GM23248 (cell line): ENCODE measurements at regions not wholly inside any gene's neighbourhood (a gene's known extent, or its start where the extent isn't known, plus 50 kb on each side); places are given as distances from the start of the nearest gene placed in this dataset.

Experiments
- DNase-seq: peaks from one replicate; pipeline ENCODE4 v3.0.0-alpha.2; 2015
- H2AFZ ChIP-seq: fragments of 200-600 bp; sonication (generic); 2 replicates; pipeline ENCODE4 v1.6.1; 2016; ENCODE audit warnings: antibody characterized with exemption
- H3F3A ChIP-seq: fragments of 200-600 bp; sonication (generic); 2 replicates; pipeline ENCODE4 v1.6.1; 2016; ENCODE audit warnings: mild to moderate bottlenecking, antibody characterized with exemption, mixed run types; ENCODE audit not compliant: insufficient read depth
- H3K27ac ChIP-seq: fragments of 200-600 bp; sonication (generic); 2 replicates; pipeline ENCODE4 v1.5.1; 2016; ENCODE audit warnings: mild to moderate bottlenecking
- H3K27me3 ChIP-seq: fragments of 200-600 bp; sonication (generic); replicated peaks from 2 replicates; pipeline ENCODE4 v1.6.1; 2016; ENCODE audit warnings: mild to moderate bottlenecking; ENCODE audit not compliant: insufficient read depth
- H3K36me3 ChIP-seq: fragments of 200-600 bp; sonication (generic); 2 replicates; pipeline ENCODE4 v1.6.1; 2016; ENCODE audit warnings: low read depth, mild to moderate bottlenecking
- H3K4me1 ChIP-seq: fragments of 200-600 bp; sonication (generic); 2 replicates; pipeline ENCODE4 v1.6.1; 2016; ENCODE audit warnings: mild to moderate bottlenecking; ENCODE audit not compliant: insufficient read depth
- H3K4me2 ChIP-seq: fragments of 200-600 bp; sonication (generic); one replicate; pipeline ENCODE4 v1.6.1; 2016; ENCODE audit warnings: mild to moderate bottlenecking; ENCODE audit not compliant: unreplicated experiment
- H3K4me3 ChIP-seq: fragments of 200-600 bp; sonication (generic); 2 replicates; pipeline ENCODE4 v1.5.1; 2016; ENCODE audit warnings: mild to moderate bottlenecking
- H3K79me2 ChIP-seq: fragments of 200-600 bp; sonication (generic); 2 replicates; pipeline ENCODE4 v1.6.1; 2016; ENCODE audit warnings: mild to moderate bottlenecking; ENCODE audit not compliant: insufficient read depth
- H3K9ac ChIP-seq: fragments of 200-600 bp; sonication (generic); 2 replicates; pipeline ENCODE4 v1.6.1; 2016; ENCODE audit warnings: mild to moderate bottlenecking
- H3K9me2 ChIP-seq: fragments of 200-600 bp; sonication (generic); 2 replicates; pipeline ENCODE4 v1.6.1; 2016; ENCODE audit warnings: mixed run types, mild to moderate bottlenecking, moderate library complexity; ENCODE audit not compliant: insufficient read depth
- H3K9me3 ChIP-seq: fragments of 200-600 bp; sonication (generic); one replicate; pipeline ENCODE4 v1.6.1; 2017; ENCODE audit warnings: low read depth
- H4K20me1 ChIP-seq: fragments of 200-600 bp; sonication (generic); 2 replicates; pipeline ENCODE4 v1.6.0; 2016; ENCODE audit not compliant: insufficient read depth
- EZH2 ChIP-seq: fragments of 200-600 bp; sonication (generic); IDR thresholded peaks from 2 replicates; pipeline ENCODE4 v1.6.1; 2018; ENCODE audit warnings: antibody characterized with exemption, mild to moderate bottlenecking; ENCODE audit not compliant: insufficient read depth, poor library complexity, severe bottlenecking
- EZH2phosphoT487 ChIP-seq: fragments of 200-600 bp; sonication (generic); IDR thresholded peaks from 2 replicates; pipeline ENCODE4 v1.6.1; 2018; ENCODE audit warnings: antibody characterized with exemption, moderate library complexity, mild to moderate bottlenecking, low read depth; ENCODE audit not compliant: insufficient read depth
- WGBS, 2 experiments: methylation state at CpG; one replicate each; pipeline ENCODE4 v1.1.6; 2015 to 2017; ENCODE audit warnings: low lambda C conversion rate in 2 of 2, low coverage in 1 of 2; ENCODE audit errors: missing lambda C conversion rate in 2 of 2; 5-methylcytosine and 5-hydroxymethylcytosine counted together
- in situ Hi-C: fragments of 300-500 bp; cut with MboI; formaldehyde crosslinking; loops from 2 replicates; pipeline ENCODE4 v1.15.0; 2020

DNA sequence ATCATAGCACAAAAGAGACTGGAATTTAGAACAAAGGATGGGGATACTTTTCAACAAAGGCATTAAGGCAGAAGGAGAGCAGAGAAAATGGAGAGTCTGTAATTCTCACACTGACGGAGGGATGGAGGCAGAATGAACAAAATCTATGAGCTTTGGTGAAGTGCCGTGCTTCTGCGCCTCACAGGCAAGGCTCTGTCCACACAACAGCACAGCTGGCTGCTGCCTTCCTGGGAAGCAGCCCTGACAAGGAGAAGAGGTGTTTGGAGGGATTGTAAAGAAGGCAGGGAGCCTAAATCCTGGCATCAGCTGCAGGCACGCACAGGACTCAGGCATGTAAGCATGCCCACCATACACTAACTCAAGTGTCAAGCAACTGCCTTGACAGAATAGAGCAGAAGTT, 485.2 kb upstream of the KIF2A start:
- no peak for TF ChIP-seq EZH2phosphoT487
- no peak for TF ChIP-seq EZH2

GRCh38 chr5:61821561-61821960, 484.4 kb upstream of the KIF2A start:
- Histone ChIP-seq H3K4me3 (no peak overlapping the region), H3K36me3 (no peaks in the 10 kb centered on the region), H3K27ac (no peak overlapping the region), H3K9me2 (no peaks in the 10 kb centered on the region), H3K27me3 (peaks cover 23% of the 10 kb centered on the region; the same call in 1 of the 2 replicates), H3K79me2 (no peaks in the 10 kb centered on the region), H3K4me1 (0 out of 2 replicates have a peak, but pooled peaks cover 3% of the 10 kb centered on the region), H3K9ac (no peak overlapping the region), H3F3A (no peaks in the 10 kb centered on the region), H2AFZ (no peak overlapping the region), H3K4me2 (no peak overlapping the region), H3K9me3 (no peaks in the 10 kb centered on the region), H4K20me1 (no peaks in the 10 kb centered on the region)
- TF ChIP-seq EZH2phosphoT487, result no peak
- no peak for TF ChIP-seq EZH2
- in situ Hi-C loops, result no loop called here
- WGBS, 2 experiments, result 71% methylated on average over 2 of the region's 2 CpGs
- DNase-seq, result no peak

More for the DNA sequence above, 485.2 kb upstream of the KIF2A start:
- Histone ChIP-seq H3K27ac (no peak overlapping the region), H3K9ac (no peak overlapping the region), H3K4me2 (no peak overlapping the region), H3K4me3 (no peak overlapping the region), H2AFZ (no peak overlapping the region), H3K9me3 (no peaks in the 10 kb centered on the region), H3K4me1 (0 out of 2 replicates have a peak, but pooled peaks cover 3% of the 10 kb centered on the region), H3K36me3 (no peaks in the 10 kb centered on the region), H3F3A (no peaks in the 10 kb centered on the region), H3K79me2 (no peaks in the 10 kb centered on the region), H3K27me3 (peaks cover 25% of the 10 kb centered on the region), H4K20me1 (no peaks in the 10 kb centered on the region), H3K9me2 (no peaks in the 10 kb centered on the region)
- in situ Hi-C loops, result no loop called here
- DNase-seq, result no peak
- 38% methylated on average over 4 of the region's 4 CpGs for WGBS, 2 experiments

DNA sequence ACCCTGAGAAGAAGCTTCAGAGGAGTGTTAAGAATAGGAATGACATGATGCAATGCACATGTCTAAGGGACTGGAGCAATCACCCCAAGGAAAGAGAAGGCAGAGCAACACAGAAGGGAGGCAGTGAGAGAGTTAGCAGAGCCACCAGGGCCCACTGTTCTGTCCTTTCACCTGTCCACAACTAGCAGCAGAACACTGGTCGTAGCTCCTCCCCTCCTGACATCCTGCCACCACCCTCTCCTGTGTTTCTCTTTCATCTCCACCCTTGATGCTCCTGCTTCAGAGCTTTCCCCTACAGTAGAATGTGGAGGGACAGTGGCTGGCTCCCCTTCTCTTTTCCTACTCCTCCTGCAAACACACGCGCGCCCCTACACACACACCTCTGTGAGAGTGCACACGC, 483.4 kb upstream of the KIF2A start:
- Histone ChIP-seq H4K20me1 (no peaks in the 10 kb centered on the region), H3K4me3 (no peak overlapping the region), H3K36me3 (no peaks in the 10 kb centered on the region), H3K4me2 (no peak overlapping the region), H3K9me3 (no peaks in the 10 kb centered on the region), H2AFZ (no peak overlapping the region), H3K79me2 (no peaks in the 10 kb centered on the region), H3K27me3 (peaks cover 28% of the 10 kb centered on the region; the same call in 1 of the 2 replicates), H3K9ac (no peak overlapping the region), H3F3A (no peaks in the 10 kb centered on the region), H3K27ac (no peak overlapping the region), H3K9me2 (no peaks in the 10 kb centered on the region), H3K4me1 (0 out of 2 replicates have a peak, but pooled peaks cover 3% of the 10 kb centered on the region)
- DNase-seq, result no peak
- no peak for TF ChIP-seq EZH2
- no peak for TF ChIP-seq EZH2phosphoT487
- in situ Hi-C loops, result no loop called here
- 86 to 87% methylated on average over 5 of the region's 5 CpGs for WGBS, 2 experiments

DNA sequence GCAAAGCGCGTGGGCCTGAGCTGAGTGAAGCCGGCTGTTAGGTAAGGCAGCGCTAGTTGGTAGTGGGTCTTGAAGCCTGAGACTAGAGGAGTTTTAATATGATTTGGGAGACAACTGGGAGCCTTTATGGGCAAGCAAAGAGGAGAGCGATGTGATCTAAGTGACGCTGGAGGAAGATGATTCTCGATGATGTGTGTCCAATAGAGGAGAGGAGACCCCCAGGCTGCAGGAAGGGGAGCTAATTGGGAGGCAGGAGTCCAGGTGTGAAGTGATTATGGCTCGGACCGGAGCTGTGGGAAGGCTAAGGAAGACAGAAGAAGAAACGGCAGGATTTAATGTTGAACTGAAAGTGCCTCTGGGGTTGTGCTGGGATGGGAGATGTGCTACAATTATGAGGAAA, 482.9 kb upstream of the KIF2A start:
- Histone ChIP-seq H3K9ac (no peak overlapping the region), H3K9me3 (no peaks in the 10 kb centered on the region), H2AFZ (no peak overlapping the region), H3F3A (no peaks in the 10 kb centered on the region), H3K9me2 (no peaks in the 10 kb centered on the region), H3K4me3 (no peak overlapping the region), H3K27ac (no peak overlapping the region), H3K4me2 (no peak overlapping the region), H4K20me1 (no peaks in the 10 kb centered on the region), H3K27me3 (peaks cover 28% of the 10 kb centered on the region; the same call in 1 of the 2 replicates), H3K79me2 (no peaks in the 10 kb centered on the region), H3K4me1 (no peaks in the 10 kb centered on the region), H3K36me3 (no peaks in the 10 kb centered on the region)
- TF ChIP-seq EZH2phosphoT487, result no peak
- TF ChIP-seq EZH2, result no peak
- WGBS, 2 experiments, result 59 to 63% methylated on average over 10 of the region's 10 CpGs
- in situ Hi-C loops, result no loop called here
- DNase-seq, result no peak

GRCh38 chr5:61823781-61824180, 482.2 kb upstream of the KIF2A start:
- DNase-seq, result no peak
- H3K36me3 ChIP-seq, result no peaks in the 10 kb centered on the region
- no peaks in the 10 kb centered on the region for H3K79me2 ChIP-seq
- no peaks in the 10 kb centered on the region for H3K9me2 ChIP-seq
- H3K9ac ChIP-seq, result no peak overlapping the region
- H3K9me3 ChIP-seq, result no peaks in the 10 kb centered on the region
- in situ Hi-C loops, result no loop called here
- no peak for TF ChIP-seq EZH2
- TF ChIP-seq EZH2phosphoT487, result no peak
- no peaks in the 10 kb centered on the region for H4K20me1 ChIP-seq
- 3 to 4% methylated on average over 2 of the region's 2 CpGs for WGBS, 2 experiments
- no peak overlapping the region for H3K4me3 ChIP-seq
- H3K4me1 ChIP-seq, result no peaks in the 10 kb centered on the region
- no peak overlapping the region for H3K4me2 ChIP-seq
- H3K27me3 ChIP-seq, result peaks cover 28% of the 10 kb centered on the region; the same call in 1 of the 2 replicates
- H3F3A ChIP-seq, result no peaks in the 10 kb centered on the region
- no peak overlapping the region for H2AFZ ChIP-seq
- no peak overlapping the region for H3K27ac ChIP-seq
